Endothelial cell (in vitro differentiated cells): ENCODE measurements at regions not wholly inside any gene's neighbourhood (a gene's known extent, or its start where the extent isn't known, plus 50 kb on each side); places are given as distances from the start of the nearest gene placed in this dataset.

Experiments
- DNase-seq: peaks from one replicate; pipeline ENCODE4 v3.0.0; 2021; ENCODE audit warnings: low spot score
- H3K27ac Mint-ChIP-seq: one replicate; pipeline ENCODE4 v1.8.0; 2021; ENCODE audit warnings: mixed read lengths, inconsistent platforms; ENCODE audit not compliant: unreplicated experiment
- H3K27me3 Mint-ChIP-seq: one replicate; pipeline ENCODE4 v1.8.0; 2021; ENCODE audit warnings: mild to moderate bottlenecking, moderate library complexity, mixed read lengths, inconsistent platforms; ENCODE audit not compliant: unreplicated experiment
- H3K36me3 Mint-ChIP-seq: one replicate; pipeline ENCODE4 v1.8.0; 2021; ENCODE audit warnings: mild to moderate bottlenecking, low read depth, mixed read lengths, inconsistent platforms; ENCODE audit not compliant: unreplicated experiment
- H3K4me1 Mint-ChIP-seq: one replicate; pipeline ENCODE4 v1.8.0; 2021; ENCODE audit warnings: mild to moderate bottlenecking, mixed read lengths, inconsistent platforms; ENCODE audit not compliant: unreplicated experiment
- H3K4me3 Mint-ChIP-seq: one replicate; pipeline ENCODE4 v1.8.0; 2021; ENCODE audit warnings: mild to moderate bottlenecking, mixed read lengths, inconsistent platforms; ENCODE audit not compliant: unreplicated experiment
- H3K9me3 Mint-ChIP-seq: one replicate; pipeline ENCODE4 v1.8.0; 2021; ENCODE audit warnings: mixed read lengths, inconsistent platforms; ENCODE audit not compliant: unreplicated experiment
- CTCF ChIP-seq: fragments of 200-600 bp; sonication (generic); IDR thresholded peaks from one replicate; pipeline ENCODE4 v1.5.0; 2021; ENCODE audit warnings: antibody characterized with exemption; ENCODE audit not compliant: unreplicated experiment

- no peak for TF ChIP-seq CTCF
- Mint-ChIP-seq H3K27me3 (peaks cover 1% of the 10 kb centered on the region), H3K9me3 (no peaks in the 10 kb centered on the region), H3K36me3 (no peaks in the 10 kb centered on the region), H3K4me3 (no peak overlapping the region), H3K4me1 (no peaks in the 10 kb centered on the region), H3K27ac (no peak overlapping the region)
- no peak for DNase-seq
These were observed 607.9 kb upstream of the TMPRSS15 start for GRCh38 chr21:19011451-19011850.

GRCh38 chr21:19013916-19014315 is 610.3 kb upstream of the TMPRSS15 start:
- no peak for DNase-seq
- Mint-ChIP-seq H3K4me3 (no peak overlapping the region), H3K36me3 (no peaks in the 10 kb centered on the region), H3K27ac (no peak overlapping the region), H3K27me3 (peaks cover 1% of the 10 kb centered on the region), H3K9me3 (no peaks in the 10 kb centered on the region), H3K4me1 (no peaks in the 10 kb centered on the region)
- TF ChIP-seq CTCF: no peak

GRCh38 chr21:19018529-19018928 is 614.9 kb upstream of the TMPRSS15 start:
- no peaks in the 10 kb centered on the region for H3K36me3 Mint-ChIP-seq
- H3K9me3 Mint-ChIP-seq: no peaks in the 10 kb centered on the region
- H3K4me1 Mint-ChIP-seq: no peaks in the 10 kb centered on the region
- no peak overlapping the region for H3K27ac Mint-ChIP-seq
- no peak for DNase-seq
- TF ChIP-seq CTCF: no peak
- no peak overlapping the region for H3K4me3 Mint-ChIP-seq
- no peaks in the 10 kb centered on the region for H3K27me3 Mint-ChIP-seq

- H3K4me1 Mint-ChIP-seq: no peaks in the 10 kb centered on the region
- H3K36me3 Mint-ChIP-seq: no peaks in the 10 kb centered on the region
- TF ChIP-seq CTCF: no peak
- H3K27me3 Mint-ChIP-seq: no peaks in the 10 kb centered on the region
- no peaks in the 10 kb centered on the region for H3K9me3 Mint-ChIP-seq
- H3K27ac Mint-ChIP-seq: no peak overlapping the region
- DNase-seq: no peak
- no peak overlapping the region for H3K4me3 Mint-ChIP-seq
These were observed 619.4 kb upstream of the TMPRSS15 start for GRCh38 chr21:19022978-19023377.

GRCh38 chr21:19026911-19027310 is 623.3 kb upstream of the TMPRSS15 start:
- Mint-ChIP-seq H3K27me3 (no peaks in the 10 kb centered on the region), H3K36me3 (no peaks in the 10 kb centered on the region), H3K4me1 (no peaks in the 10 kb centered on the region), H3K27ac (no peak overlapping the region), H3K9me3 (no peaks in the 10 kb centered on the region), H3K4me3 (no peak overlapping the region)
- no peak for DNase-seq
- TF ChIP-seq CTCF: no peak
